NT2/D1 (cell line): ENCODE measurements at regions not wholly inside any gene's neighbourhood (a gene's known extent, or its start where the extent isn't known, plus 50 kb on each side); places are given as distances from the start of the nearest gene placed in this dataset.

Experiments
- SUZ12 ChIP-seq: IDR thresholded peaks from 2 replicates; pipeline ENCODE4 v1.6.1; 2011; ENCODE audit not compliant: insufficient read length, insufficient read depth; ENCODE audit errors: extremely low read depth
- ZNF274 ChIP-seq: IDR thresholded peaks from 2 replicates; pipeline ENCODE4 v1.6.1; 2011; ENCODE audit warnings: mild to moderate bottlenecking, low read depth, low read length

GRCh38 chr1:103250441-103250861 lies 142.1 kb upstream of the COL11A1 start:
- no peak for TF ChIP-seq SUZ12
- no peak for TF ChIP-seq ZNF274
